MM.1S (cell line): ENCODE measurements at regions not wholly inside any gene's neighbourhood (a gene's known extent, or its start where the extent isn't known, plus 50 kb on each side); places are given as distances from the start of the nearest gene placed in this dataset.
"Not testable (repeated sequence)": the region's sequence is repeated elsewhere in the genome, so short reads cannot be mapped to it uniquely, and the experiment has no call there.

Experiments used
- DNase-seq: peaks from one replicate; pipeline ENCODE4 v3.0.0-alpha.2; 2015
- H2AFZ ChIP-seq: fragments of 300-600 bp; sonication (generic); 2 replicates; pipeline ENCODE4 v1.6.0; 2016; ENCODE audit warnings: antibody characterized with exemption, low read length
- H3F3A ChIP-seq: fragments of 300-600 bp; sonication (generic); 2 replicates; pipeline ENCODE4 v1.6.1; 2016; ENCODE audit warnings: mild to moderate bottlenecking, antibody characterized with exemption, low read length, moderate library complexity, mixed read lengths; ENCODE audit not compliant: insufficient read depth
- H3K27ac ChIP-seq: fragments of 300-600 bp; sonication (generic); 2 replicates; pipeline ENCODE4 v1.5.1; 2016; ENCODE audit warnings: mild to moderate bottlenecking, low read length
- H3K27me3 ChIP-seq: fragments of 300-600 bp; sonication (generic); replicated peaks from 2 replicates; pipeline ENCODE4 v1.6.0; 2016; ENCODE audit warnings: low read length; ENCODE audit not compliant: insufficient read depth
- H3K36me3 ChIP-seq: fragments of 300-600 bp; sonication (generic); replicated peaks from 2 replicates; pipeline ENCODE4 v1.6.1; 2016; ENCODE audit warnings: mild to moderate bottlenecking, low read length, mixed read lengths; ENCODE audit not compliant: insufficient read depth
- H3K4me1 ChIP-seq: fragments of 300-600 bp; sonication (generic); 2 replicates; pipeline ENCODE4 v1.6.1; 2016; ENCODE audit warnings: low read length, mixed read lengths
- H3K4me2 ChIP-seq: fragments of 300-600 bp; sonication (generic); 2 replicates; pipeline ENCODE4 v1.6.0; 2016; ENCODE audit warnings: low read depth, low read length
- H3K4me3 ChIP-seq: fragments of 300-600 bp; sonication (generic); 2 replicates; pipeline ENCODE4 v1.5.1; 2016; ENCODE audit warnings: low read length, mixed read lengths
- H3K79me2 ChIP-seq: fragments of 300-600 bp; sonication (generic); 2 replicates; pipeline ENCODE4 v1.6.1; 2016; ENCODE audit warnings: mixed run types, low read length, mixed read lengths
- H3K9ac ChIP-seq: fragments of 300-600 bp; sonication (generic); 2 replicates; pipeline ENCODE4 v1.6.1; 2016; ENCODE audit warnings: low read length, mixed read lengths
- H3K9me2 ChIP-seq: fragments of 300-600 bp; sonication (generic); replicated peaks from 2 replicates; pipeline ENCODE4 v1.6.1; 2016; ENCODE audit warnings: mild to moderate bottlenecking, low read length, mixed read lengths; ENCODE audit not compliant: insufficient read depth
- H3K9me3 ChIP-seq: fragments of 300-600 bp; sonication (generic); replicated peaks from 2 replicates; pipeline ENCODE4 v1.6.1; 2016; ENCODE audit warnings: mild to moderate bottlenecking, low read length, mixed read lengths; ENCODE audit not compliant: insufficient read depth
- H4K20me1 ChIP-seq: fragments of 300-600 bp; sonication (generic); 2 replicates; pipeline ENCODE4 v1.6.1; 2016; ENCODE audit warnings: mild to moderate bottlenecking, low read length, moderate library complexity, mixed read lengths; ENCODE audit not compliant: insufficient read depth
- CTCF ChIP-seq: fragments of 300-600 bp; sonication (generic); IDR thresholded peaks from 2 replicates; pipeline ENCODE4 v1.5.1; 2016; ENCODE audit warnings: antibody characterized with exemption, low read length, mixed read lengths
- EZH2 ChIP-seq: fragments of 300-600 bp; sonication (generic); optimal IDR thresholded peaks from 2 replicates; pipeline ENCODE3; 2017; ENCODE audit warnings: low read depth, mild to moderate bottlenecking, antibody characterized with exemption, low read length, mixed read lengths
- EZH2phosphoT487 ChIP-seq: fragments of 300-600 bp; sonication (generic); IDR thresholded peaks from 2 replicates; pipeline ENCODE4 v1.6.1; 2018; ENCODE audit warnings: antibody characterized with exemption, low read length

GRCh38 chr7:85682833-85683620, 496.2 kb upstream of the SEMA3D start:
- H3K27ac ChIP-seq, result no peak overlapping the region
- H2AFZ ChIP-seq, result no peak overlapping the region
- no peaks in the 10 kb centered on the region for H3K9me2 ChIP-seq
- H3K79me2 ChIP-seq, result no peaks in the 10 kb centered on the region
- H3K9ac ChIP-seq, result no peak overlapping the region
- H3K4me1 ChIP-seq, result no peaks in the 10 kb centered on the region
- H3K9me3 ChIP-seq, result no peaks in the 10 kb centered on the region
- H3K36me3 ChIP-seq, result 0 out of 2 replicates have a peak, but pooled peaks cover 3% of the 10 kb centered on the region
- TF ChIP-seq CTCF (no peak), EZH2phosphoT487 (no peak), EZH2 (no peak)
- no peaks in the 10 kb centered on the region for H4K20me1 ChIP-seq
- H3K27me3 ChIP-seq, result no peaks in the 10 kb centered on the region
- no peak overlapping the region for H3K4me2 ChIP-seq
- H3F3A ChIP-seq, result no peaks in the 10 kb centered on the region
- DNase-seq, result no peak
- no peak overlapping the region for H3K4me3 ChIP-seq

DNA sequence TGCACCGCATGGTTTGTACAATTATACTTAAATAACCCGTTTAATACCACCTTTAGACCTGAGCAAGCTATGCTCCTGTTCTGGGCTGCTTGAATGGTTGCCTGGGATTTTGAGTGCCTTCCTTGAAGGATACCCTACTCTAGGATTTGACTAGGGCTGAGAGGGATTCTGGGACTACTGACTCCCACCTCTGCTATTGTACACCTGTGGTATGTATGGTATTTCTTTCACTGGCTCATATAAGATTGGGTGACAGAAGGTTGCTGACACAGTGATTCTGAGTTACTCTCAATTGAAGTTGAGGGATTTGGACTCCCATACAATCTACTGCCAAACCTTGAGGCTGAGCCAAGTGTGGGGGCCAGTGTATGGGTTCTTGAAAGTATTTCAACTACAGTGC, 494.4 kb upstream of the SEMA3D start:
- no peaks in the 10 kb centered on the region for H3K4me1 ChIP-seq
- no peaks in the 10 kb centered on the region for H3K27me3 ChIP-seq
- H3K79me2 ChIP-seq, result no peaks in the 10 kb centered on the region
- H3K9me2 ChIP-seq, result no peaks in the 10 kb centered on the region
- H4K20me1 ChIP-seq, result no peaks in the 10 kb centered on the region
- no peak for DNase-seq
- TF ChIP-seq CTCF (no peak), EZH2phosphoT487 (no peak), EZH2 (no peak)
- H3K27ac ChIP-seq, result no peak overlapping the region
- H3K4me3 ChIP-seq, result no peak overlapping the region
- 0 out of 2 replicates have a peak, but pooled peaks cover 3% of the 10 kb centered on the region for H3K36me3 ChIP-seq
- no peaks in the 10 kb centered on the region for H3F3A ChIP-seq
- no peak overlapping the region for H2AFZ ChIP-seq
- no peak overlapping the region for H3K4me2 ChIP-seq
- H3K9ac ChIP-seq, result no peak overlapping the region
- H3K9me3 ChIP-seq, result no peaks in the 10 kb centered on the region

- not testable (repeated sequence) for H3K4me3 ChIP-seq, H3K4me1 ChIP-seq, DNase-seq, H3K4me2 ChIP-seq, H3K9me2 ChIP-seq, H3K27ac ChIP-seq, H4K20me1 ChIP-seq, H2AFZ ChIP-seq, H3K9me3 ChIP-seq, H3K36me3 ChIP-seq, H3K9ac ChIP-seq, H3K79me2 ChIP-seq, H3K27me3 ChIP-seq, H3F3A ChIP-seq
Measured at GRCh38 chr7:85675093-85675492, 488.2 kb upstream of the SEMA3D start.

- DNase-seq, result no peak
- Histone ChIP-seq H2AFZ (no peak overlapping the region), H3K79me2 (no peaks in the 10 kb centered on the region), H4K20me1 (no peaks in the 10 kb centered on the region), H3K4me1 (no peaks in the 10 kb centered on the region), H3K9me2 (no peaks in the 10 kb centered on the region), H3K4me2 (no peak overlapping the region), H3F3A (no peaks in the 10 kb centered on the region), H3K27me3 (no peaks in the 10 kb centered on the region), H3K27ac (no peak overlapping the region), H3K9ac (no peak overlapping the region), H3K36me3 (no peaks in the 10 kb centered on the region), H3K9me3 (no peaks in the 10 kb centered on the region), H3K4me3 (no peak overlapping the region)
- TF ChIP-seq EZH2 (no peak), EZH2phosphoT487 (no peak), CTCF (no peak)
Measured at GRCh38 chr7:85673876-85674275, 487.0 kb upstream of the SEMA3D start.
